Skeletal muscle cell (primary cell): ENCODE measurements at regions not wholly inside any gene's neighbourhood (a gene's known extent, or its start where the extent isn't known, plus 50 kb on each side); places are given as distances from the start of the nearest gene placed in this dataset.
"Not testable (repeated sequence)": the region's sequence is repeated elsewhere in the genome, so short reads cannot be mapped to it uniquely, and the experiment has no call there.

ENCODE experiments used
- DNase-seq: peaks from one replicate; pipeline ENCODE4 v3.0.0-alpha.2; 2010; ENCODE audit warnings: low read depth
- H3K4me3 ChIP-seq: 2 replicates; pipeline ENCODE4 v1.5.1; 2011; ENCODE audit warnings: low read depth, mild to moderate bottlenecking, control low read depth, low read length, moderate library complexity

DNA sequence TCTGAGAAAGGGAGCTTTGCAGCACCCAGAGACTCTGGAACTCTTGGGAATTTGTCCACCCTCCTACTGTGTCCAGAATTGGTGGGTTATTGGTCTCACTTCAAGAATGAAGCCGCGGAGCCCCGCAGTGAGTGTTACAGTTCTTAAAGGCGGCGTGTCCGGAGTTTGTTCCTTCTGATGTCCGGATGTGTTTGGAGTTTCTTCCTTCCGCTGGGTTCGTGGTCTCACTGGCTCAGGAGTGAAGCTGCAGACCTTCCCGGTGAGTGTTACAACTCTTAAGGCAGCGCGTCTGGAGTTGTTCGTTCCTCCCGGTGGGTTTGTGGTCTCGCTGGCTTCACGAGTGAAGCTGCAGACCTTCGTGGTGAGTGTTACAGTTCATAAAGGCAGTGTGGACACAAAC, 824.7 kb downstream of the LRRTM4 start:
- not testable (repeated sequence) for DNase-seq

DNA sequence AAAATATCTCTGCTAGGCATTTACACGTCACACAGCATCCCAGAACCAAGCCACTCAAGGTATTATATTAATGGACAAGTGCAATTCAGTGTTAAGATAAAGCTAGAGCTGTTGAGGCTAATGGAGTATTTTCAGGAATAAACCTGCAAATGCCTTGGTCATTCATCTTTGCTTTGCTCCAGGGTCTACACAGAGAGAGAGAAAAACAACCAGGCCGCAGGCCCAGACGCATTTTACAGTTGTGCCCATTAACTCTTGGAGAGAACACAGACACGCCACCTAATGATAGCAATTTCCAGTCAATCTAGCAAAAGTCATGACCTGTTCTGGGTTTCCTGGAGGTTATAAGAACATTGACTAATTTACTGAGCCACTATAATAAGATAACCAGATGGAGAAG, 829.3 kb downstream of the LRRTM4 start:
- no peak for DNase-seq

More for the DNA sequence above, 824.7 kb downstream of the LRRTM4 start:
- not testable (repeated sequence) for H3K4me3 ChIP-seq

DNA sequence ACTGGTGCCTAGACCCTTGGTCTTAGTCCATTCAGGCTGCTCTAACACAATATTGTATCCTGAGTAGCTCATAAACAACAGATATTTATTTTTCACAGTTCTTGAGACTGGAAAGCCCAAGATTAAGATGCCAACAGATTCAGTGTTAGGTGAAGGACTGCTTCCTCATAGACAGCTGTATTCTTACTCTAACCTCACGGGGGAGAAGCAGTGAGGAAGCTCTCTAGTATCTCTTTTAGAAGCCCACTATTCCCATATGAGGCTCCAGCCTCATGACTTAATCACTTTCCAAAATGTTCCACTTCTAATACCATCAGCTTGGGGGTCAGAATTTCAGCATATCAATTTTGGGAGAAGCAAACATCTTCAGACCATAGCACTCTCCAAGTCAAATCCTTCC, 833.4 kb downstream of the LRRTM4 start:
- H3K4me3 ChIP-seq: no peak overlapping the region

More for the DNA sequence above, 829.3 kb downstream of the LRRTM4 start:
- H3K4me3 ChIP-seq: no peak overlapping the region

DNA sequence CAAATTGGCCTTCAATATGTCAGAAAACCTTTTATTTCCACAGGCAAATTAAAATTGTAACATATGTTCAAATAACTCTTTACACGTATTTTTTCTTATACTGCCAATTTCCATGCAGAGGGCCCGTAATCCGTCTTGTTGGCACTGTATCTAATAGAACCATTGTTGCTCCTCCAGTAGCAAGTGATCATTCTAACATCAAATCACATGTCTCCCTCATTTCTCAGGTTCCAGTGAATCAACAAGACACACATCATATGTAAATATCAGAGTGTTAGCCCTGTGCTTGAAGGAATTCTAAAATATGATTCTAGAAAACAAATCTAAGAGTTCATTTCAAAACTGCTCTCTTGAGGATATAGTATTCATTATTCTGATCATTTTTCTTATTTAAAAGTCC, 834.3 kb downstream of the LRRTM4 start:
- no peak for DNase-seq

More for the DNA sequence above, 833.4 kb downstream of the LRRTM4 start:
- DNase-seq: no peak

DNA sequence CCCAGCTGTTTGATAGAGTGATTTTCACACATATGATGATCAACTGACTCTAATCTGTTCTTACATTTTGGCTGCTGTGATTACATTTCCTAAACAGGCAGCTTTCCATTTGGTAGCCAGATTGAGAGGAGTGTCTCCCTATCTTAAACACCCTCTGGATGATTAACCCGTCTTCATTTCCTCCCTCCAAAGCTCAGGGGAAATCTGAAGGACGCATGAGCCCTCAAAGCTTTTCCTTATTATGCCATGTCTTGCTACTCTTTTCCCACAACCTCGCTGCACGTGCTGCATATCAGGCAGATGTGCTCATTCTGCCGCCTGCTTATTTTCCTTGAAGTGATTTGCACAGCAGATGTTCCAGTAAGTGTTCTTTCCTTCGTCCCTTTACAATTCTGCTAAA, 837.4 kb downstream of the LRRTM4 start:
- no peak overlapping the region for H3K4me3 ChIP-seq
- no peak for DNase-seq

More for the DNA sequence above, 834.3 kb downstream of the LRRTM4 start:
- no peak overlapping the region for H3K4me3 ChIP-seq

DNA sequence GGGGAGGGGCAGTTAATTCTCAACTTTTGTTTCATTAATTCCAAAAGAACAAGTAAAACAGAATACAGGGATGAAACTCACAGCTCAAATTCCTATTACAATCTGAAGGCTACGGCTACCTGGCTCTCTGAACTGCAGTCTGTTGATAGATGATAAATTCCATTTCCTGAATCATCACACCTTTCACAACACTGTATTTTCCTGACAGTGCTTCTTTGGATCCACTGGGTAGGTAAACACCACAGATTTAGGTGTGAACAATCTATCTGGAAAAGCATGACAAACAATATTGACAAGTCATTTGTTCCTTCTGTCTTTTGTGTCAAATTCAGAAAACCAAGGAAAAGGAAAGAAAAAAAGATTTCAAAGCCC, 843.2 kb downstream of the LRRTM4 start:
- no peak for DNase-seq
- H3K4me3 ChIP-seq: no peak overlapping the region

DNA sequence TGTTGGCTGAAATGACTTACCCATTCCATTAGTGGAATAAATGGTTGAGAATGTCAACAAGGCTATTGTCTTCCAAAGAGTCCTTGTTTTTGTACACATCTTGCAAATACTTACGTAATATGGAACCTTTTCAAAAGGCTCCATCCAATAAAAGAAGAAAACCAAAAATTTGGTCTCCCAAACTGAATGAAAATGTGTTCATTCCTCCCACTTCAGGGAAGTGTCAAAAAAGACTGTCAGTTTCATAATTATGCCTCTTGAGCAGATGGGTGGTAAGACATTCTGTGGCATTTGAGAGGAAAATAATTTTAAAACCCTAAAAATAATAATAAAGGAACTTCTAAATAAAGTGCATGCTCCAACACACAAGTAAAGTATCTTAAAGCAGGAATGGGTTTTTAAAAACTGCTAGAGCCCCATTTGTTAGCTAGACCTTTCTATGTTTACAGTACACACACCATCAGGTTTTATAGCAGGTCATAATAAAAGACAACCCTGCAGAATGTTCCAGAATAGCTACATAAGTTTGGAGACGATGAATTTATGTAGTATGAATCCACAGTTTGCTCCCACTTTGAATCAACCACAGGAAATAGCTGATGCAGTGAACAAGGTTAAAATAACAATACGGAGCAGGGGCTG, 843.7 kb downstream of the LRRTM4 start:
- no peak for DNase-seq
- H3K4me3 ChIP-seq: no peak overlapping the region

DNA sequence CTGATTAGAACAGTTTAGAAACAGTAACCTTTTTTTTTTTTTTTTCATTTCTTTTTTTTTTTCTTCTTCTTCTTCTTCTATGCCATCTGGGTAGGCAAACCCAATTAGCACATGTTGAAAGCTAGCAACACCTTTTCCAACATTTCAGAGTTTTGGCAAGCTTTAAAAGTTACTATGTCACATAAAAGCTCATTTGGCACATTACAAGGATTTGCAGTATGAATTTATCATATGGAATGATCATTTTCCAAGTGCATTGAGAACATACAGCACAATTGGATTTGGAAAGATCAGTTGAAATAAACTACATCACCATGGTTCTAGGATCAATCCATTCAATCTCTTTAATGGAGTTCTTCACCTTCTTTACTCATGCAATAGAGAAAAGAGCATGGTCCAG, 847.0 kb downstream of the LRRTM4 start:
- DNase-seq: no peak
- no peak overlapping the region for H3K4me3 ChIP-seq

DNA sequence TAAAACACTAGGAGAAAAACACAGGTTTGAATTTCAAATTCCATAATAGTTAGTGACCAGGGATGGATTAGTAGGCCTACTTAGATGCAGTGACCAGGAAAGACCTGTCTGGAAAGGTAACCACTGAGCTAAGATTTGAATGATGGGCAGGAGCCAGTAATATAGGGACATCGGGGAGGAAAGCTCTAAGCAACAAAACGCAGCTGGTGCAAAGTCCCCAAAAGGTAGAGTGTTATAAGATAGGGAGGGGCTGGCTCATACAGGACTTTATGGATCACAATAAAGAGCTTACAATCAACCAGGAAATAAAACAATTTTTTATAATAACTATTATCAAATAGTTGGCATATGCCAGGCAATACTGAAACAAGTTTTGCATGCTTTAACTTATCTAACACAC, 849.4 kb downstream of the LRRTM4 start:
- DNase-seq: no peak
- no peak overlapping the region for H3K4me3 ChIP-seq

DNA sequence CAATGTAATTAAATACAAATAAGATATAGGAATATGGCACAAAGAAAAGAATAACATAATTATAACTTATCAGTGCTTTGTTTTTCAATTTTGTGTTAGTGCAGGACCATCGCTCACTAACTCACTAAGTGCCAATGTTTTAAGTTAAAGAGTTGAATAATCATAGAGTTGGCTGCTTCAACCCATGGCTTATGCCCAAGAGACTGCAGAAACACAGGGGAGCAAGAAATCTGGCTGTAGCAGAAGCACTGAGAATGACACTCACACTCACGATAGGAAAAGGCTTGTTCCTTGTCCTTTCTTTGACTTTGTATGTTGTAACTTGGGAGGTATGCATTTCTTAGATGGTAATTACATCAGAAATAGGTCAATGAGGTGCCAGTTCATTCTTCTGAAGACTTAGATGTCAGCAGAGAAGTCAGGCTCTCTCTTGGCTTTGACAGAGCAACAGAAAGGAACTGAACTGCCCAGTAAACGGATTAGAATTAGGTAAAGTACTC, 852.2 kb downstream of the LRRTM4 start:
- DNase-seq: no peak
- no peak overlapping the region for H3K4me3 ChIP-seq

DNA sequence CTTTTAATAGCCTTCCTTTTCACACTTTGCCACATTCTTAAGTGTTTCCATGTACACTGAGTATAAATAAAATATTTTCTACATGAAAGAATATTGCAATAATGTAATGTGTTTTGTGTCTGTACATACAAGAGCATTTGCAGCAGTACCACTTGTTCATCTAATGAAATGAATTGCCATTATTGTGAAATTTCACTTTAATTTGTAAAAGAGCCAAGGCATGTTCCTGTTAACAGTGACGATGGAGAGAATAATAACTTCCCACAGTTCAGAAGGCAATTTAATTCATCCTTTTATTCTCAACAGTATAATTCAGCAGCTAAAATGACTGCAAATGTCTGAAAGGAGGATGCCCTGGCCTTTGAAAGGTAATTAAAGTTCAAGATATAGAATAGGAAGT, 853.9 kb downstream of the LRRTM4 start:
- DNase-seq: no peak
- no peak overlapping the region for H3K4me3 ChIP-seq

DNA sequence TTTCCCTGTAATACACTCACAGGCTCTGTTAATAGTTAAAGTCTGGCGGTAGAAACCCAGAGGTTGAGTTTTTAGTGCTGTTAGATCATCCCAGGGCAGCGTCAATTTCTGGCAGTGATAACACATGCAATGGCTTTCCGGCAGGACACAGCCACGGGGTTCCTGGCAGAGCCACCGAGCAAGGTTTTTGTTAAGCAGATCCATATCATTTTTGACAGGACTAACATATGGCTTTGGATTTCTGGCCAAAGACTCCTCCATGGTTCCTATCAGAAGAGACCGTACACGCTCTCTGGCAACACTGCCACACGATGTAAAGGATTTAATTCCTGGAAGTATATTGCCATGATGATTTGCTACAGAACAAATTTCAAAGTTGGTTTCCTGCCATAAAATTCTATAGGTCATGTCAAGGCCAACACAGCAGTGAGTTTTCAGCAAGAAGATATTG, 854.3 kb downstream of the LRRTM4 start:
- no peak overlapping the region for H3K4me3 ChIP-seq
- no peak for DNase-seq

DNA sequence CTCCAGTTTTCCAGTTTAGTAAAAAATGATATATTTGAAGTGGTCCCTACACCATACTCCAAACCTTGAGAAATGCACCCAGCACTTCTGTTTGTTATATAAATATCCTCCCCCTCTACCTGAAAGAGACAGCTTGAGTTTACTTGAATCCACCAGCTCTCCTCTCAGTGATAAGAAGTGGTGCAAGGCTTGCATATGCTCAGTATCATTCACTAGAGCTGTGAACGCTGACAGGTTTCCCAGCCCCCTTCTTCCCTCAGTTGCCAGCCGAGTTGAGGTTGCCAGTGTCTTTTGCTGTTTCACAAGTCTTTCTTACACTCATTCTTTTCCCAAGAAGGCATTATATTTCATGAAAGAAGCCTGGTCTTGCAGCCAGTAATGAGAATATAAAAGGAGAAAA, 880.0 kb downstream of the LRRTM4 start:
- no peak overlapping the region for H3K4me3 ChIP-seq
- no peak for DNase-seq

DNA sequence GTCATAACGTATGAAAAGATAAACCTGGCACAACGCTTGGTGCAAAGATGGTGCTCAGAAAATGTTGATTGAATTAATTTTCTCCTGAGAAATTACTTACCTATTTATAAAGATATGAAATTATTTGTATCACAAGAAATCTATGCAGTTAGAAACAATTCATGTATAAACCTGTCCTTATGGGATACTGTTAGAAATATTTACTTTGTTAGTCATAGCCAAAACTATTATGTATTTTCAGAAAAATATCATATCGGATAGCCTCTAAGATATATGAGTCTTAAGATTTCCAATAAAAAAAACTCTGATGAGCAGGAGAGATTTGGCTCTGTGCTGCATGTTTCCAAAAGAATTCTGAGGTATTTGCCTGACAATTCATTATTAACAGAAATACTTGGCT, 880.7 kb downstream of the LRRTM4 start:
- H3K4me3 ChIP-seq: no peak overlapping the region
- no peak for DNase-seq

DNA sequence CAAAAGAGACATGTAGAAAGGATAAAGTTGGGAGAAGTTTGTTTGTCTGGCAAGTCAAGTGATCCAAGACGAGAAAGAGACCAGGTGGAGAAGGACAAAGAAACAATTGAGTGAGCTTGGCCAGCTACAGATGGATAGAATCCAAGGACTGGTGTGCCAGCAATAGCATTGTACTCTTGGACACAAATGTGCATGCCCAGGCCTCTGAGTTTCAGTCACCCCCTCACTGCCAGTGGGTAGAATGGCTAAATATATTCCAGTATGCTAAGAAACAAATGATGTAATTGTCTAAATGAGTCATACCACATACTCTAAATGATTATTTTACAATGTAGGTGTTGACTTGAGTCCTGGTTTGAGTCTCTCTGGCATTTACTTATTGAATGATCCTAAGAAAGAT, 881.3 kb downstream of the LRRTM4 start:
- no peak for DNase-seq
- no peak overlapping the region for H3K4me3 ChIP-seq

DNA sequence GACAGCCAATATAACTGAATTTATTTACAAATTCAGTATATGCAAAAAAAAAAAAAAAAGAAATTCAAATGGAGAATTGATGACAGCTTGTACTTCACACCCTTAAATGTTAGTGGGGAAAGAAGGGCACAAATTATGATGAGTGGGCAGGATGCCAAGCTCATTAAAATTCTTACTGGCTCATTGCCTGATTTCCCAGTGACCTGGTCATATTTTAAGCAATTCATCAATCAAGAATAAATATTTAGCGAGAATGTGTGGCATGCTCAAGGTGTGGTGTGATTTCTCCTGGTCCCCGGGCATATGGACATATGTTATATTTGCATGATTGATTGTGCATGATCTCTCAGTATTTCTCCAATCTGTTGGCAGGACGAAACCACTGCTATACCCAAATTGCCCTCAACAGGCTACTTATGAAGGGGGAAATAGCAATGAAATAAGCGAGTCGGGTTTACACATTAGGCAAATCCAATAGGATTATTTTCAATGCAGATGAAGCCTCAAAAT, 883.0 kb downstream of the LRRTM4 start:
- no peak overlapping the region for H3K4me3 ChIP-seq
- no peak for DNase-seq

DNA sequence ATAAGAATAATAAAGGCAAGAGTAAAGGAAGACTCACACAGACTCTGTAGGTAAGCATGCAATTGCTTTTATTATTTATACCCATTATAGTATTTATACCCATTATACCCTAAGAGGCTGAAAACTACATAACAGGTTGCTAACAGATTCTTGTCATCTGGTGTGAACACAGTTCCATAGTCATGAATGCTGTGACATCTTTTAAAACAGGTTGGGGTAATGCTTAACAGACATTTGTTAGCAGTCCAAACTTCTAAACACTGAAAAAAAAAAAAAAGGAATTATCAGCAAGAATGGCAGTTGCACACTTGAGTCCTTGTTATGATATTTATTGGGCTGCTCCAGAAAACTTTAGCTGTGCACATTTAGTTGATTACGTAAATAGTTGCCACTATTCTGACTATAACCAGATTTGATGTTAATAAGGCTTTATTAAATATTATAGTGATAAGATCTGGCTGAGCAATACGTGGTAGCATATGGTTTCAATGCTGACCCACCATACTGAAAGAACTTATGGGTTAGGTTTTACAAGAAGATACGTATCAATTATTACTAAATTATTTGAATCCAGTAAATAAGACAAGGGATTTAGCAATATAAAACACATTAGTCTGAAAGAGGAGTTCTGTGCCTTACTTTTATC, 888.8 kb downstream of the LRRTM4 start:
- no peak overlapping the region for H3K4me3 ChIP-seq
- DNase-seq: no peak

DNA sequence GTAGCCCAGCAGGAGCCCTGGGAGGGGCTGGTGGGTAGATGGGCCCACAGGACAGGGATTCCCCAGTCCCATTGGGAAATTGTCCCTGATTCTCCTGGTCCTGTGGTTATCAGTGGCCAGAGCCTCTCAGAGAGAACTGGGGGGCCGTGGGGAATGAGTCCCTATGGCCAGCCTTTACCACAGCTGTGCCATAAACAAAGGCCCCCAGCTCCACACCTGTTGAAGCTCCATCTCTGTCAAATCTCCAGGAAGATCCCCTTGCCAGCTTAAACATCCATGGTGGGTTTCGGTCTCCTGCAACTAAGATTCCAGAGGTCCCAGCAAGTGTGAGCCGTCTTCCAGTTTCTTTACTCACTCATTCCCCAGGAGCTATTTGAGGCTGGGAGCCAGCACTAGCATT, 897.1 kb downstream of the LRRTM4 start:
- no peak overlapping the region for H3K4me3 ChIP-seq
- DNase-seq: no peak

DNA sequence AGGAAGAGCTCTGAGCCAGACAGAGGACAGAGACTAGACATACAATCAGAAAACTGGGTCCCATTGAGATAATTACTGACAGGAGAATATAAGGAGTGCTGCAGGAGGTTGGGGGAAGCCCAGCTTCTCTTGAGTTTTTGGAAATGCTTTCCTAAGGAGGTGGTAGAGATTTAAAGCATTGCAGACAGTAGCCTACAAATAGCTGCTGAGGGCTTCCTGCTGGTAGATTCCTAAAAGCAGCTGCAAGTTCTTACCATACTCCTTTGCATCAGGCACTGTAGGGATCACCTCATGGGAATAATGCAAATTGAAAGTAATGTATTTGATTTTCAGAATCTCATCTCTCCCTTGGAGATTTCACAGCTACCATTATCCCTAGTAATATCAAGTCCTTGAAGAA, 902.6 kb upstream of the GCFC2 start:
- no peak overlapping the region for H3K4me3 ChIP-seq

DNA sequence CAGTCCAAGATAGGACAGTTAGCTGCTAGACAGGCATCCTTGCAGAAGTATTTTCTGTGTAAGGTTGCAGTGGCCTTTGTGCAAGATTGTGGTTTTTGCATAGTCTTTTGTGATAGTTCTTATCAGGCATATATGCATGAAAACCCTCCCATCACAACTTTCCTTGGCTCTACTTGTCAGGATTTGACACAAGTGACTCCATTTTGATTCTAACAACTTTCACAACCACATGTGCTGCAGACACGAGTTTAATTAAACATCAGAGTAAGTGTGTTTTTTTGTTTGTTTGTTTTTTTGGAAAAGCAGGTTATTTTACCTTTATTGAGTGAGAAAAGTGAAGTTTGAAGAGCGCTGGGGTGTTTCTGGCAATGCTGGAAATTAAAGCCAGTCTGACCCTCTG, 902.0 kb upstream of the GCFC2 start:
- no peak for DNase-seq

More for the DNA sequence above, 902.6 kb upstream of the GCFC2 start:
- DNase-seq: no peak

DNA sequence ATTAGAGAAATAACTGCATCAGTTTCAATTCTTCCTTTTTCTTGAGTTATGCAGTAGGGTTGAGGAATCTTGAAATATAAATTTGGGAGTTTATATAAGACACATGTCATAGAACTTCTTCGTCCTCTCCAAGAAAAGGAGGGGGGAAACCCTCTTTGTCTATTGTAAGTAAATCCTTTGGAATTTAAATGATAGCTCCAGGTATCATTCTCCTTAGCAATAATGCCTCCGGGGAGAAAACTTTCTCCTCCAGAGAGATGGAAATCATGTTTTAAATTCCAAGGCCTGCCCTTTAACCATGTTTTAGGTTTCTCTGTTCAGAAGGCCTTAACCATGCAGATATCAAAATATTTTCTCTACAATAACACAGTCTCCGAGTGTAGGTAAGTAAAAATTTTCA, 899.7 kb upstream of the GCFC2 start:
- no peak overlapping the region for H3K4me3 ChIP-seq
- DNase-seq: no peak

More for the DNA sequence above, 902.0 kb upstream of the GCFC2 start:
- no peak overlapping the region for H3K4me3 ChIP-seq
